ENCODE measurements at regions not wholly inside any gene's neighbourhood (a gene's known extent, or its start where the extent isn't known, plus 50 kb on each side); places are given as distances from the start of the nearest gene placed in this dataset.

DNA sequence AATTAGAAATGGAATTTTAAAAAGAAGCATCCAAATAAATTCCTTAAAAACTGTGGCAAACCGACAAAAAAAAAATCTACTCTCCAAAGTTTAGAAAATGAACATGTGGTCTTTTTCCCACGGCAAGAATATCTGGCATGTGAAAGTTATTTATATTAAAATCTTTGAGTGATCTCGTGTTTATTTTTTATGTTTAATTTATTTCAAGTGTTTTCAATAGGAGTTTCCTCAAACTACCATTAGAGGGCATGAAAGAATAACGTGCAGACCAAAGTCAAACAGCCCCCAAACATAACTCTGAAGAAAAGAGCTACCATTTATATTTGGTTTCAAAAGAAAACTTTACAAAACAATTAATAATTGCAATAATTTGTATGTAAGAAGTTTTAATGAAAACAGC is 286.4 kb downstream of the ZIC4 start:
- TF ChIP-seq, protein P1, sequence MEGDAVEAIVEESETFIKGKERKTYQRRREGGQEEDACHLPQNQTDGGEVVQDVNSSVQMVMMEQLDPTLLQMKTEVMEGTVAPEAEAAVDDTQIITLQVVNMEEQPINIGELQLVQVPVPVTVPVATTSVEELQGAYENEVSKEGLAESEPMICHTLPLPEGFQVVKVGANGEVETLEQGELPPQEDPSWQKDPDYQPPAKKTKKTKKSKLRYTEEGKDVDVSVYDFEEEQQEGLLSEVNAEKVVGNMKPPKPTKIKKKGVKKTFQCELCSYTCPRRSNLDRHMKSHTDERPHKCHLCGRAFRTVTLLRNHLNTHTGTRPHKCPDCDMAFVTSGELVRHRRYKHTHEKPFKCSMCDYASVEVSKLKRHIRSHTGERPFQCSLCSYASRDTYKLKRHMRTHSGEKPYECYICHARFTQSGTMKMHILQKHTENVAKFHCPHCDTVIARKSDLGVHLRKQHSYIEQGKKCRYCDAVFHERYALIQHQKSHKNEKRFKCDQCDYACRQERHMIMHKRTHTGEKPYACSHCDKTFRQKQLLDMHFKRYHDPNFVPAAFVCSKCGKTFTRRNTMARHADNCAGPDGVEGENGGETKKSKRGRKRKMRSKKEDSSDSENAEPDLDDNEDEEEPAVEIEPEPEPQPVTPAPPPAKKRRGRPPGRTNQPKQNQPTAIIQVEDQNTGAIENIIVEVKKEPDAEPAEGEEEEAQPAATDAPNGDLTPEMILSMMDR (IDR thresholded peaks at IDR 0.05; ENCODE audit: poor library complexity, severe bottlenecking), result peak; percentile 65
- H3K27ac ChIP-seq (ENCODE audit: poor library complexity, severe bottlenecking), result no peak overlapping the region
- no peaks in the 10 kb centered on the region for H3K9me3 ChIP-seq (ENCODE audit: severe bottlenecking)
- no peak for DNase-seq (ENCODE audit: low spot score)
- H3K4me3 ChIP-seq (ENCODE audit: severe bottlenecking), result no peak overlapping the region
- ATAC-seq (ENCODE audit: low read depth), result no peak
- H3K27me3 ChIP-seq (ENCODE audit: insufficient read depth, poor library complexity, severe bottlenecking), result no peaks in the 10 kb centered on the region
- no peaks in the 10 kb centered on the region for H3K36me3 ChIP-seq (ENCODE audit: low read depth)
- no peaks in the 10 kb centered on the region for H3K4me1 ChIP-seq (ENCODE audit: insufficient read depth, poor library complexity, severe bottlenecking)

DNA sequence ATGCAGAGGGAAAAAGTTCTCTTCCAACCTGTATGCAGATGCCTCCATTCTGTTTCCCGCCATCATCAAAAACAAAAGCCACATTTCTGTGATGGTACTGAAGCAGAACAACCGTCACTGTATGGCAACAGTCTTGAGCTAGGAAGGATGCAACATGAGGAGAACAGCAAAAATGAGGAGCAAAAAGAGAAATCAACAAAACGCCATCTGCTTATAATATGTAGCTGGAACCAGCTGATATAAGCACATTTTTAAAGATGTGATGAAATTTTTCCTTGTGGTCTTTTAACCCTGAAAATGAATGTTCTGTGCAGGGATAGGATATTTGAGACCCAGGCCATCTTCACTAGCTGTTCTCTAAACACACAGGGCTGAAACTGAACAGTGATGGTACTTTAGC is 287.0 kb downstream of the ZIC4 start:
- DNase-seq (ENCODE audit: low spot score), result no peak
- TF ChIP-seq, protein P1 (IDR thresholded peaks at IDR 0.05; ENCODE audit: poor library complexity, severe bottlenecking), result no peak
- Histone ChIP-seq H3K9me3 (ENCODE audit: severe bottlenecking) (no peaks in the 10 kb centered on the region), H3K4me1 (ENCODE audit: insufficient read depth, poor library complexity, severe bottlenecking) (no peaks in the 10 kb centered on the region), H3K27ac (ENCODE audit: poor library complexity, severe bottlenecking) (no peak overlapping the region), H3K36me3 (ENCODE audit: low read depth) (no peaks in the 10 kb centered on the region), H3K27me3 (ENCODE audit: insufficient read depth, poor library complexity, severe bottlenecking) (no peaks in the 10 kb centered on the region), H3K4me3 (ENCODE audit: severe bottlenecking) (no peak overlapping the region)
- no peak for ATAC-seq (ENCODE audit: low read depth)

DNA sequence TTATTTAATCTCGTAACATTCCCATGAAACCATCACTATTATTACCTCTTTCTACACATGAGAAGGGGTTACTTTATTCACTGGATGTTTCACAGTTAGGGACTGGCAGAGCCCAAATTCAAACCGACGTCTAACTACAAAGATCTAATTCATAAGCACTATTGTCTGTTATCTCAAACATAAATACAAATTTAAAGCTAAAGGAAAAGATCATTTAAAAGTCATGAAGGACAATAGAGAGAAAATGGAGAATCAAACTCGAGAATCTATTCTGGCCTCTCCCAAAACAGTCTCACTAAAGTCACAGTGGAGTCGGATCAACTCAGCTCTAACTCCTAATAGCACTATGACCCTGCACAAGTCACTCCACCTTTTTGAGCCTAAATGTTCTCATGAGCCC is 287.7 kb downstream of the ZIC4 start:
- DNase-seq (ENCODE audit: low spot score), result no peak
- ATAC-seq (ENCODE audit: low read depth), result no peak

DNA sequence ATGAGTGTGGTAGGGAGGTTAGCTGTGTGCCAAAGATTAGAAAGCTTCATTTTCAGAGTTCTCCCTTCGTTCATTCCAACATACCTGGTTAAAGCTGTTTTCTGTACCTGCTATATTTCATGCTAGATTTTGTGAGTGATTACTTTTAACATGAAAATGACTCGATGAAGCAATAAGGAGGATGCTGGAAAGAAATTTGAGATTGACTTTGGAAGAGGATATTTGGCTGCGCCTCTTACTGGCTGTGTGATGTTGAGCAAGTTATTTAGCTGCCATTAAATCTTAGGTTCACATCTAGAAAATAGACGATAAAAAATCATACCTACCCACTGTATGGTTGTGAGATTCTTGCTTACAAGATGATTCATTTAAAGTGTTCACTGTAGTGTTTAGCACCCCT is 288.7 kb downstream of the ZIC4 start:
- TF ChIP-seq, protein P1 (IDR thresholded peaks at IDR 0.05; ENCODE audit: poor library complexity, severe bottlenecking), result no peak
- no peak for ATAC-seq (ENCODE audit: low read depth)
- H3K9me3 ChIP-seq (ENCODE audit: severe bottlenecking), result no peaks in the 10 kb centered on the region
- no peaks in the 10 kb centered on the region for H3K27me3 ChIP-seq (ENCODE audit: insufficient read depth, poor library complexity, severe bottlenecking)
- no peaks in the 10 kb centered on the region for H3K4me1 ChIP-seq (ENCODE audit: insufficient read depth, poor library complexity, severe bottlenecking)
- H3K36me3 ChIP-seq (ENCODE audit: low read depth), result no peaks in the 10 kb centered on the region
- no peak for DNase-seq (ENCODE audit: low spot score)
- no peak overlapping the region for H3K27ac ChIP-seq (ENCODE audit: poor library complexity, severe bottlenecking)
- H3K4me3 ChIP-seq (ENCODE audit: severe bottlenecking), result no peak overlapping the region

More for the DNA sequence above, 287.7 kb downstream of the ZIC4 start:
- Histone ChIP-seq H3K27ac (ENCODE audit: poor library complexity, severe bottlenecking) (no peak overlapping the region), H3K36me3 (ENCODE audit: low read depth) (no peaks in the 10 kb centered on the region), H3K9me3 (ENCODE audit: severe bottlenecking) (no peaks in the 10 kb centered on the region), H3K4me3 (ENCODE audit: severe bottlenecking) (no peak overlapping the region), H3K27me3 (ENCODE audit: insufficient read depth, poor library complexity, severe bottlenecking) (no peaks in the 10 kb centered on the region), H3K4me1 (ENCODE audit: insufficient read depth, poor library complexity, severe bottlenecking) (no peaks in the 10 kb centered on the region)
- TF ChIP-seq, protein P1 (IDR thresholded peaks at IDR 0.05; ENCODE audit: poor library complexity, severe bottlenecking), result no peak

DNA sequence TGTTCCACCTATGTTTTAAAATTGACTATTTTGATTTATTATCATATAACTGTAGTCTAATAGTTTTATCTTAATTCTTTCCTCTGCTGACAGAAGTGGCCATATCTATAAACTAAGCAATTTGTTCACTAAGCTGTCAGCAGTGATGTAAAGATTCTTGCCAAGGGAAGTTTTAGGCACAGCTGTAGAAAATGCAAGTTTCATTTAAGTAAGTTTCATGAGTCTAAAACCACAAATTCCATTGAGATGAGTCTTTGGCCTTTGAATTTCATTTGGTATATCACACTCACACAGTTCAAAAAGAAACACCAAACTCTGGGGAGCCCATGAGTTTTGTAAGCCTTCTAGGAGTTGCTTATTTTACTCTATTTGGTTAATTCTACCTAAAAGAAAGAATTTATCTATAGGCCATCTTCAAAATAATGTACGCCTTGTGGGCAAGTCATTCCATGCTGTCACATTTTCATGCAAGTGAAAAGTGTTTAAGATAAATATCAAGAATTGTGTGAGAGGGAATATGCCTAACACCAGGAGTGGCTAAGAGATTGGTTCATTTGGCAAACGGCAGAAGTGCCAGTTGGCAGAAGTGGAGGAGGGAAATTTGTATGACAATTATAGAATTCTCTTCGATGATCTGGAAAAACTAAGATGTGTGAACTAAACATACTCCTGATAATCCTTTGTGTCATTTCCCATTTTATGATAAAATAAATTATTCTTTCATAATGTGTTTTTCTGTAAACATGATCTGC is 292.9 kb downstream of the ZIC4 start:
- DNase-seq (ENCODE audit: low spot score) (no peak), ATAC-seq (ENCODE audit: low read depth) (peak; percentile 76)
- no peaks in the 10 kb centered on the region for H3K4me1 ChIP-seq (ENCODE audit: insufficient read depth, poor library complexity, severe bottlenecking)
- no peak overlapping the region for H3K4me3 ChIP-seq (ENCODE audit: severe bottlenecking)
- H3K27ac ChIP-seq (ENCODE audit: poor library complexity, severe bottlenecking), result no peak overlapping the region
- TF ChIP-seq, protein P1 (IDR thresholded peaks at IDR 0.05; ENCODE audit: poor library complexity, severe bottlenecking), result no peak
- no peaks in the 10 kb centered on the region for H3K27me3 ChIP-seq (ENCODE audit: insufficient read depth, poor library complexity, severe bottlenecking)
- H3K9me3 ChIP-seq (ENCODE audit: severe bottlenecking), result no peaks in the 10 kb centered on the region
- H3K36me3 ChIP-seq (ENCODE audit: low read depth), result no peaks in the 10 kb centered on the region
